ENCODE measurements at regions not wholly inside any gene's neighbourhood (a gene's known extent, or its start where the extent isn't known, plus 50 kb on each side); places are given as distances from the start of the nearest gene placed in this dataset.

- DNase-seq: peak; percentile 73 to 86 (median 85)
These were observed 139.1 kb downstream of the CDH26 start for GRCh38 chr20:60097285-60097684.

GRCh38 chr20:60100780-60101179, 142.6 kb downstream of the CDH26 start:
- DNase-seq: no peak

GRCh38 chr20:60101201-60101890, 143.1 kb downstream of the CDH26 start:
- peak in 2 of 3 donors; percentile 30 for DNase-seq

GRCh38 chr20:60101891-60102281, 143.7 kb downstream of the CDH26 start:
- DNase-seq: no peak

GRCh38 chr20:60102665-60103210, 144.5 kb downstream of the CDH26 start:
- DNase-seq: no peak

GRCh38 chr20:60104993-60105803, 147.0 kb downstream of the CDH26 start:
- DNase-seq: peak; percentile 77 to 81 (median 79)

GRCh38 chr20:60106186-60106585, 148.0 kb downstream of the CDH26 start:
- DNase-seq: peak in 2 of 3 donors; percentile 41 to 50

- peak in 2 of 3 donors; percentile 48 to 52 for DNase-seq
These were observed 149.6 kb downstream of the CDH26 start for GRCh38 chr20:60107621-60108390.

- no peak for DNase-seq
These were observed 150.2 kb downstream of the CDH26 start for GRCh38 chr20:60108397-60108796.

- peak; percentile 43 to 61 (median 44) for DNase-seq
These were observed 155.0 kb downstream of the CDH26 start for GRCh38 chr20:60113024-60113724.

GRCh38 chr20:60113771-60114170, 155.5 kb downstream of the CDH26 start:
- DNase-seq: peak; percentile 47 to 63 (median 59)

GRCh38 chr20:60115451-60115850, 157.2 kb downstream of the CDH26 start:
- peak; percentile 53 to 59 (median 56) for DNase-seq

- DNase-seq: peak; percentile 53 to 61 (median 57)
These were observed 158.1 kb downstream of the CDH26 start for GRCh38 chr20:60116128-60116909.

GRCh38 chr20:60117065-60117464, 158.8 kb downstream of the CDH26 start:
- peak; percentile 41 to 72 (median 67) for DNase-seq

GRCh38 chr20:60121903-60122302, 163.7 kb downstream of the CDH26 start:
- DNase-seq: no peak

- DNase-seq: no peak
These were observed 164.4 kb downstream of the CDH26 start for GRCh38 chr20:60122671-60123070.

GRCh38 chr20:60123096-60123495, 164.9 kb downstream of the CDH26 start:
- no peak for DNase-seq

- DNase-seq: no peak
These were observed 165.4 kb downstream of the CDH26 start for GRCh38 chr20:60123652-60124051.

GRCh38 chr20:60124776-60125381, 166.7 kb downstream of the CDH26 start:
- no peak for DNase-seq

- no peak for DNase-seq
These were observed 167.3 kb downstream of the CDH26 start for GRCh38 chr20:60125513-60125912.

GRCh38 chr20:60126975-60127374, 168.8 kb downstream of the CDH26 start:
- no peak for DNase-seq

All from suppressor macrophage treated with lipopolysaccharide for 1 hour (primary cell).